ENCODE measurements at regions not wholly inside any gene's neighbourhood (a gene's known extent, or its start where the extent isn't known, plus 50 kb on each side); places are given as distances from the start of the nearest gene placed in this dataset.
A peak's percentile ranks its signal among the peaks of the same experiment; 100 is the strongest.

- no peak for TF ChIP-seq FOXM1 (IDR thresholded peaks at IDR 0.05; ENCODE audit: low read depth)
- no peak for TF ChIP-seq TCF12 (IDR thresholded peaks at IDR 0.05)
- no peak for TF ChIP-seq NFIC (IDR thresholded peaks at IDR 0.05; ENCODE audit: borderline replicate concordance)
- TF ChIP-seq ZBTB33 (IDR thresholded peaks at IDR 0.05; ENCODE audit: borderline replicate concordance, low read depth): no peak
- TF ChIP-seq CTCF (IDR thresholded peaks at IDR 0.05): no peak
- no peak for TF ChIP-seq SIN3A (IDR thresholded peaks at IDR 0.05; ENCODE audit: borderline replicate concordance, low read depth, low read length)
- no peak for TF ChIP-seq EZH2phosphoT487 (IDR thresholded peaks at IDR 0.05; ENCODE audit: borderline replicate concordance, low read depth)
- TF ChIP-seq, protein P1, sequence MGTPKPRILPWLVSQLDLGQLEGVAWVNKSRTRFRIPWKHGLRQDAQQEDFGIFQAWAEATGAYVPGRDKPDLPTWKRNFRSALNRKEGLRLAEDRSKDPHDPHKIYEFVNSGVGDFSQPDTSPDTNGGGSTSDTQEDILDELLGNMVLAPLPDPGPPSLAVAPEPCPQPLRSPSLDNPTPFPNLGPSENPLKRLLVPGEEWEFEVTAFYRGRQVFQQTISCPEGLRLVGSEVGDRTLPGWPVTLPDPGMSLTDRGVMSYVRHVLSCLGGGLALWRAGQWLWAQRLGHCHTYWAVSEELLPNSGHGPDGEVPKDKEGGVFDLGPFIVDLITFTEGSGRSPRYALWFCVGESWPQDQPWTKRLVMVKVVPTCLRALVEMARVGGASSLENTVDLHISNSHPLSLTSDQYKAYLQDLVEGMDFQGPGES (IDR thresholded peaks at IDR 0.05; ENCODE audit: low read depth, low read length): no peak
- no peak for TF ChIP-seq YY1 (IDR thresholded peaks at IDR 0.05; ENCODE audit: low read depth)
- TF ChIP-seq NRF1 (IDR thresholded peaks at IDR 0.05; ENCODE audit: low read depth, low read length): no peak
- no peak for TF ChIP-seq JUND (IDR thresholded peaks at IDR 0.05)
- no peak for TF ChIP-seq FOSL2 (IDR thresholded peaks at IDR 0.05; ENCODE audit: borderline replicate concordance, low read depth)
- TF ChIP-seq, protein P2, sequence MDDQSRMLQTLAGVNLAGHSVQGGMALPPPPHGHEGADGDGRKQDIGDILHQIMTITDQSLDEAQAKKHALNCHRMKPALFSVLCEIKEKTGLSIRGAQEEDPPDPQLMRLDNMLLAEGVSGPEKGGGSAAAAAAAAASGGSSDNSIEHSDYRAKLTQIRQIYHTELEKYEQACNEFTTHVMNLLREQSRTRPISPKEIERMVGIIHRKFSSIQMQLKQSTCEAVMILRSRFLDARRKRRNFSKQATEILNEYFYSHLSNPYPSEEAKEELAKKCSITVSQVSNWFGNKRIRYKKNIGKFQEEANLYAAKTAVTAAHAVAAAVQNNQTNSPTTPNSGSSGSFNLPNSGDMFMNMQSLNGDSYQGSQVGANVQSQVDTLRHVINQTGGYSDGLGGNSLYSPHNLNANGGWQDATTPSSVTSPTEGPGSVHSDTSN (IDR thresholded peaks at IDR 0.05): no peak
- no peak for TF ChIP-seq GABPA (IDR thresholded peaks at IDR 0.05; ENCODE audit: low read depth)
- no peak for TF ChIP-seq RCOR1 (IDR thresholded peaks at IDR 0.05; ENCODE audit: low read length)
- TF ChIP-seq CHD2 (IDR thresholded peaks at IDR 0.05; ENCODE audit: low read length, partially characterized antibody): no peak
- TF ChIP-seq, protein P3, sequence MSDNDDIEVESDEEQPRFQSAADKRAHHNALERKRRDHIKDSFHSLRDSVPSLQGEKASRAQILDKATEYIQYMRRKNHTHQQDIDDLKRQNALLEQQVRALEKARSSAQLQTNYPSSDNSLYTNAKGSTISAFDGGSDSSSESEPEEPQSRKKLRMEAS (IDR thresholded peaks at IDR 0.05; ENCODE audit: low read depth): no peak
- TF ChIP-seq GATA2 (CRISPR knock-in tag; IDR thresholded peaks at IDR 0.05): no peak
- Histone ChIP-seq H3K79me2 (ENCODE audit: insufficient read depth) (no peaks in the 10 kb centered on the region), H3K27ac (ENCODE audit: low read depth in 2 of 2, low read length in 1 of 2) (peak overlapping the region; percentile 89 to 94; a peak in 3 of 4 replicates), H4K20me1 (ENCODE audit: insufficient read depth) (no peaks in the 10 kb centered on the region), H3K4me1 (ENCODE audit: control insufficient read depth in 1 of 2, insufficient read depth in 2 of 2, low read depth in 1 of 2, low read length in 1 of 2) (peaks cover 0 to 14% of the 10 kb centered on the region in 2 experiments; a peak in 2 of 4 replicates), H3K4me2 (peak overlapping the region; percentile 25), H2AFZ (ENCODE audit: low read depth) (no peak overlapping the region), H3F3A (replicated peaks; ENCODE audit: insufficient read depth) (peaks cover 43% of the 10 kb centered on the region), H3K9me3 (peaks cover 14% of the 10 kb centered on the region), H3K9me2 (no peaks in the 10 kb centered on the region), H3K27me3 (ENCODE audit: insufficient read depth) (no peaks in the 10 kb centered on the region), H3K4me3 (ENCODE audit: low read depth in 2 of 2, low read length in 1 of 2) (no peak overlapping the region), H3K36me3 (replicated peaks in 1 of 2; ENCODE audit: control insufficient read depth in 1 of 2, insufficient read depth in 2 of 2, low read length in 1 of 2) (no peaks in the 10 kb centered on the region), H3K9ac (peak overlapping the region; percentile 68; the same call in 1 of the 2 replicates)
- CTCF ChIA-PET: interaction anchor here (1.0 to 1.4 kb wide), 2 partner anchors 17 to 73 kb away, joined by 3 read pairs; no protein-coding TSS in a partner anchor
- no peak for DNase-seq
- POLR2A ChIA-PET: no interaction called here
- 67% methylated on average over 2 of the region's 2 CpGs for WGBS (ENCODE audit: low lambda C conversion rate)
Measured at GRCh38 chr6:113121571-113121970, 735.6 kb upstream of the MARCKS start.

All from SK-N-SH (cell line).